ENCODE measurements at regions not wholly inside any gene's neighbourhood (a gene's known extent, or its start where the extent isn't known, plus 50 kb on each side); places are given as distances from the start of the nearest gene placed in this dataset.
"Not testable (repeated sequence)": the region's sequence is repeated elsewhere in the genome, so short reads cannot be mapped to it uniquely, and the experiment has no call there.

GRCh38 chr4:189734648-189735267 is 205.9 kb upstream of the FRG1 start:
- DNase-seq (ENCODE audit: low spot score); in situ Hi-C loops (cut with MboI; ENCODE audit: low sequenced_read_pairs, unreplicated experiment): not testable (repeated sequence)

GRCh38 chr4:189736656-189737055 is 204.0 kb upstream of the FRG1 start:
- in situ Hi-C loops (cut with MboI; ENCODE audit: low sequenced_read_pairs, unreplicated experiment); DNase-seq (ENCODE audit: low spot score): not testable (repeated sequence)

GRCh38 chr4:189740118-189740517 is 200.6 kb upstream of the FRG1 start:
- DNase-seq (ENCODE audit: low spot score), result not testable (repeated sequence)

GRCh38 chr4:189740873-189741272 is 199.8 kb upstream of the FRG1 start:
- in situ Hi-C loops (cut with MboI; ENCODE audit: low sequenced_read_pairs, unreplicated experiment), result no loop called here
- no peak for TF ChIP-seq CTCF (IDR thresholded peaks at IDR 0.05; ENCODE audit: borderline replicate concordance, control extremely low read depth, extremely low read depth, insufficient read depth, missing control alignments)
- DNase-seq (ENCODE audit: low spot score), result no peak

More at GRCh38 chr4:189740118-189740517, 200.6 kb upstream of the FRG1 start:
- in situ Hi-C loops (cut with MboI; ENCODE audit: low sequenced_read_pairs, unreplicated experiment), result not testable (repeated sequence)

- in situ Hi-C loops (cut with MboI; ENCODE audit: low sequenced_read_pairs, unreplicated experiment); DNase-seq (ENCODE audit: low spot score): not testable (repeated sequence)
These were observed 187.6 kb upstream of the FRG1 start for GRCh38 chr4:189753092-189753491.

GRCh38 chr4:189763583-189763982 is 177.1 kb upstream of the FRG1 start:
- TF ChIP-seq CTCF (IDR thresholded peaks at IDR 0.05; ENCODE audit: borderline replicate concordance, control extremely low read depth, extremely low read depth, insufficient read depth, missing control alignments), result no peak
- in situ Hi-C loops (cut with MboI; ENCODE audit: low sequenced_read_pairs, unreplicated experiment), result no loop called here
- no peak for DNase-seq (ENCODE audit: low spot score)

- no peak for DNase-seq (ENCODE audit: low spot score)
- no peak for TF ChIP-seq CTCF (IDR thresholded peaks at IDR 0.05; ENCODE audit: borderline replicate concordance, control extremely low read depth, extremely low read depth, insufficient read depth, missing control alignments)
- in situ Hi-C loops (cut with MboI; ENCODE audit: low sequenced_read_pairs, unreplicated experiment), result no loop called here
These were observed 175.4 kb upstream of the FRG1 start for GRCh38 chr4:189765301-189765700.

- no peak for TF ChIP-seq CTCF (IDR thresholded peaks at IDR 0.05; ENCODE audit: borderline replicate concordance, control extremely low read depth, extremely low read depth, insufficient read depth, missing control alignments)
- in situ Hi-C loops (cut with MboI; ENCODE audit: low sequenced_read_pairs, unreplicated experiment), result no loop called here
- no peak for DNase-seq (ENCODE audit: low spot score)
These were observed 174.9 kb upstream of the FRG1 start for GRCh38 chr4:189765736-189766135.

- no peak for TF ChIP-seq CTCF (IDR thresholded peaks at IDR 0.05; ENCODE audit: borderline replicate concordance, control extremely low read depth, extremely low read depth, insufficient read depth, missing control alignments)
- DNase-seq (ENCODE audit: low spot score), result no peak
- in situ Hi-C loops (cut with MboI; ENCODE audit: low sequenced_read_pairs, unreplicated experiment), result no loop called here
These were observed 172.7 kb upstream of the FRG1 start for GRCh38 chr4:189767941-189768340.
